GM12878 (cell line): ENCODE measurements at regions not wholly inside any gene's neighbourhood (a gene's known extent, or its start where the extent isn't known, plus 50 kb on each side); places are given as distances from the start of the nearest gene placed in this dataset.

ENCODE experiments used
- CBX3 ChIP-seq: fragments of 200-600 bp; sonication (generic); IDR thresholded peaks from 2 replicates; pipeline ENCODE4 v1.6.1; 2016; ENCODE audit warnings: low read depth, borderline replicate concordance
- CBX5 ChIP-seq: sonication (generic); IDR thresholded peaks from 2 replicates; pipeline ENCODE4 v1.6.1; 2016; ENCODE audit warnings: low read depth, moderate library complexity, mild to moderate bottlenecking, inconsistent platforms
- CREB1 ChIP-seq: IDR thresholded peaks from 2 replicates; pipeline ENCODE4 v1.6.1; 2012; ENCODE audit warnings: low read depth, mild to moderate bottlenecking, inconsistent platforms
- IRF3 ChIP-seq: fragments of 450-650 bp; IDR thresholded peaks from 2 replicates; pipeline ENCODE4 v1.6.1; 2014; ENCODE audit warnings: mild to moderate bottlenecking
- JUNB ChIP-seq: IDR thresholded peaks from 2 replicates; pipeline ENCODE4 v1.6.1; 2016; ENCODE audit warnings: antibody characterized with exemption, mild to moderate bottlenecking
- KAT2A ChIP-seq: conservative IDR thresholded peaks from 2 replicates; pipeline ENCODE4 v1.6.1; 2011; ENCODE audit warnings: low read depth, low read length; ENCODE audit not compliant: control insufficient read depth
- MEF2A ChIP-seq: IDR thresholded peaks from 2 replicates; pipeline ENCODE4 v1.6.1; 2011; ENCODE audit warnings: low read depth, mild to moderate bottlenecking, low read length, moderate library complexity; ENCODE audit not compliant: insufficient read depth
- MTA2 ChIP-seq: fragments of 450-650 bp; IDR thresholded peaks from 2 replicates; pipeline ENCODE4 v1.6.1; 2016; ENCODE audit warnings: low read depth, mild to moderate bottlenecking, moderate library complexity
- NFXL1 ChIP-seq: fragments of 450-650 bp; IDR thresholded peaks from 2 replicates; pipeline ENCODE4 v1.6.1; 2017; ENCODE audit warnings: antibody characterized with exemption, mild to moderate bottlenecking, borderline replicate concordance
- POLR2A ChIP-seq: IDR thresholded peaks from 2 replicates; pipeline ENCODE4 v1.6.1; 2011; ENCODE audit warnings: low read depth, mild to moderate bottlenecking, low read length
- RELB ChIP-seq: fragments of 450-650 bp; IDR thresholded peaks from 2 replicates; pipeline ENCODE4 v1.6.1; 2017; ENCODE audit warnings: low read depth, mild to moderate bottlenecking, moderate library complexity
- RUNX3 ChIP-seq: IDR thresholded peaks from 2 replicates; pipeline ENCODE4 v1.6.1; 2012; ENCODE audit warnings: low read length, inconsistent platforms
- SMC3 ChIP-seq: IDR thresholded peaks from 2 replicates; pipeline ENCODE4 v1.6.1; 2011; ENCODE audit warnings: low read length, improper control_type of control experiment, borderline replicate concordance
- SREBF2 ChIP-seq: IDR thresholded peaks from 2 replicates; pipeline ENCODE4 v1.6.1; 2012; ENCODE audit warnings: mild to moderate bottlenecking, low read length
- SUPT20H ChIP-seq: IDR thresholded peaks from 2 replicates; pipeline ENCODE4 v1.6.1; 2011; ENCODE audit warnings: low read depth, mild to moderate bottlenecking, low read length, moderate library complexity, borderline replicate concordance; ENCODE audit not compliant: control insufficient read depth
- SUZ12 ChIP-seq: fragments of 200-600 bp; sonication (generic); IDR thresholded peaks from one replicate; pipeline ENCODE4 v1.6.1; 2018; ENCODE audit warnings: antibody characterized with exemption, mild to moderate bottlenecking; ENCODE audit not compliant: unreplicated experiment
- YY1 ChIP-seq: IDR thresholded peaks from 2 replicates; pipeline ENCODE4 v1.6.1; 2011; ENCODE audit warnings: low read depth, mild to moderate bottlenecking, low read length
- ZNF207 ChIP-seq: fragments of 450-650 bp; IDR thresholded peaks from 2 replicates; pipeline ENCODE4 v1.6.1; 2014; ENCODE audit warnings: antibody characterized with exemption, mild to moderate bottlenecking, borderline replicate concordance
- TF ChIP-seq, protein P1 (sequence below): fragments of 450-650 bp; IDR thresholded peaks from 2 replicates; pipeline ENCODE4 v1.6.1; 2016; ENCODE audit warnings: mild to moderate bottlenecking
- TF ChIP-seq, protein P2 (sequence below): IDR thresholded peaks from 2 replicates; pipeline ENCODE4 v1.6.1; 2011; ENCODE audit warnings: low read depth, mild to moderate bottlenecking, low read length, moderate library complexity, borderline replicate concordance; ENCODE audit errors: extremely low read depth
- TF ChIP-seq, protein P3 (sequence below): fragments of 450-650 bp; IDR thresholded peaks from 2 replicates; pipeline ENCODE4 v1.6.1; 2018; ENCODE audit warnings: borderline replicate concordance, mild to moderate bottlenecking; ENCODE audit not compliant: partially characterized antibody

DNA sequence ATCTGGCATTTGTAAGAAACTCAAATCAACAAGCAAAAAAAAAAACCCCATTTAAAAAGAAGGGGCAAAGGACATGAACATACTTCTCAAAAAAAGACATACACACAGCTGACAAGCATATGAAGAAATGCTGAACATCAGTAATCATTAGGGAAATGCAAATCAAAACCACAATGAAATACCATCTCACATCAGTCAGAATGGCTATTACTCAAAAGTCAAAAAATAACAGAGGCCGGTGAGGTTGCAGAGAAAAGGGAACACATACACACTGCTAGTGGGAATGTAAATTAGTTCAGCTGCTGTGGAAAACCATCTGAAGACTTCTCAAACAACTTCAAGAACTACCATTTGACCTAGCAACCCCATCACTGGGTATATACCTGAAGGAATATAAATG is 199.4 kb upstream of the THBS1 start (continued):
- peak; percentile 15; the same call in 1 of the 2 replicates for TF ChIP-seq RELB
- no peak for TF ChIP-seq POLR2A
- TF ChIP-seq, protein P1, sequence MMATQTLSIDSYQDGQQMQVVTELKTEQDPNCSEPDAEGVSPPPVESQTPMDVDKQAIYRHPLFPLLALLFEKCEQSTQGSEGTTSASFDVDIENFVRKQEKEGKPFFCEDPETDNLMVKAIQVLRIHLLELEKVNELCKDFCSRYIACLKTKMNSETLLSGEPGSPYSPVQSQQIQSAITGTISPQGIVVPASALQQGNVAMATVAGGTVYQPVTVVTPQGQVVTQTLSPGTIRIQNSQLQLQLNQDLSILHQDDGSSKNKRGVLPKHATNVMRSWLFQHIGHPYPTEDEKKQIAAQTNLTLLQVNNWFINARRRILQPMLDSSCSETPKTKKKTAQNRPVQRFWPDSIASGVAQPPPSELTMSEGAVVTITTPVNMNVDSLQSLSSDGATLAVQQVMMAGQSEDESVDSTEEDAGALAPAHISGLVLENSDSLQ = 0 out of 2 replicates have a peak, but pooled peaks have one; percentile 19
- TF ChIP-seq KAT2A = no peak
- TF ChIP-seq CBX5 = no peak
- TF ChIP-seq MTA2 = no peak
- no peak for TF ChIP-seq SMC3
- TF ChIP-seq CBX3 = no peak
- TF ChIP-seq, protein P2, sequence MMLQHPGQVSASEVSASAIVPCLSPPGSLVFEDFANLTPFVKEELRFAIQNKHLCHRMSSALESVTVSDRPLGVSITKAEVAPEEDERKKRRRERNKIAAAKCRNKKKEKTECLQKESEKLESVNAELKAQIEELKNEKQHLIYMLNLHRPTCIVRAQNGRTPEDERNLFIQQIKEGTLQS = no peak
- TF ChIP-seq SUPT20H = no peak
- peak; percentile 27; the same call in 1 of the 2 replicates for TF ChIP-seq RUNX3
- no peak for TF ChIP-seq CREB1
- no peak for TF ChIP-seq ZNF207
- TF ChIP-seq YY1 = no peak
- TF ChIP-seq IRF3 = no peak
- no peak for TF ChIP-seq NFXL1
- TF ChIP-seq JUNB = no peak
- no peak for TF ChIP-seq SUZ12
- TF ChIP-seq, protein P3, sequence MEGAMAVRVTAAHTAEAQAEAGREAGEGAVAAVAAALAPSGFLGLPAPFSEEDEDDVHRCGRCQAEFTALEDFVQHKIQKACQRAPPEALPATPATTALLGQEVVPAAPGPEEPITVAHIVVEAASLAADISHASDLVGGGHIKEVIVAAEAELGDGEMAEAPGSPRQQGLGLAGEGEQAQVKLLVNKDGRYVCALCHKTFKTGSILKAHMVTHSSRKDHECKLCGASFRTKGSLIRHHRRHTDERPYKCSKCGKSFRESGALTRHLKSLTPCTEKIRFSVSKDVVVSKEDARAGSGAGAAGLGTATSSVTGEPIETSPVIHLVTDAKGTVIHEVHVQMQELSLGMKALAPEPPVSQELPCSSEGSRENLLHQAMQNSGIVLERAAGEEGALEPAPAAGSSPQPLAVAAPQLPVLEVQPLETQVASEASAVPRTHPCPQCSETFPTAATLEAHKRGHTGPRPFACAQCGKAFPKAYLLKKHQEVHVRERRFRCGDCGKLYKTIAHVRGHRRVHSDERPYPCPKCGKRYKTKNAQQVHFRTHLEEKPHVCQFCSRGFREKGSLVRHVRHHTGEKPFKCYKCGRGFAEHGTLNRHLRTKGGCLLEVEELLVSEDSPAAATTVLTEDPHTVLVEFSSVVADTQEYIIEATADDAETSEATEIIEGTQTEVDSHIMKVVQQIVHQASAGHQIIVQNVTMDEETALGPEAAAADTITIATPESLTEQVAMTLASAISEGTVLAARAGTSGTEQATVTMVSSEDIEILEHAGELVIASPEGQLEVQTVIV = no peak
- TF ChIP-seq SREBF2 = no peak
- no peak for TF ChIP-seq MEF2A
